Liver (tissue), 8 donors: ENCODE measurements at regions not wholly inside any gene's neighbourhood (a gene's known extent, or its start where the extent isn't known, plus 50 kb on each side); places are given as distances from the start of the nearest gene placed in this dataset.
"Not testable (repeated sequence)": the region's sequence is repeated elsewhere in the genome, so short reads cannot be mapped to it uniquely, and the experiment has no call there.

ENCODE experiments used
- DNase-seq: peaks from one replicate; pipeline ENCODE4 v3.0.0-alpha.2; 2017; ENCODE audit warnings: low spot score
- H3K27ac ChIP-seq, 2 donors: one replicate each; pipeline ENCODE4 v1.7.0; 2013; ENCODE audit warnings: inconsistent platforms in 2 of 2, low read length in 2 of 2, control low read depth in 1 of 2, low read depth in 1 of 2, mild to moderate bottlenecking in 1 of 2
- H3K27me3 ChIP-seq, 4 donors: one replicate each; pipeline versions ENCODE4 v1.6.1 to v1.7.0; 2013; ENCODE audit warnings: low read length in 3 of 4, inconsistent platforms in 1 of 4, mild to moderate bottlenecking in 1 of 4, moderate library complexity in 1 of 4; ENCODE audit not compliant: control insufficient read depth in 4 of 4, insufficient read depth in 4 of 4
- H3K36me3 ChIP-seq, 4 donors: one replicate each; pipeline versions ENCODE4 v1.6.1 to v1.7.0; 2013; ENCODE audit warnings: low read length in 3 of 4, mild to moderate bottlenecking in 3 of 4, low read depth in 1 of 4, moderate library complexity in 1 of 4; ENCODE audit not compliant: control insufficient read depth in 4 of 4, insufficient read depth in 3 of 4
- H3K4me1 ChIP-seq, 4 donors: one replicate each; pipeline versions ENCODE4 v1.6.1 to v1.7.0; 2013; ENCODE audit warnings: low read length in 3 of 4, mild to moderate bottlenecking in 3 of 4, moderate library complexity in 1 of 4; ENCODE audit not compliant: control insufficient read depth in 4 of 4, insufficient read depth in 4 of 4
- H3K4me3 ChIP-seq, 3 donors: one replicate each; pipeline versions ENCODE4 v1.6.1 to v1.7.0; 2013; ENCODE audit warnings: low read length in 3 of 3, control low read depth in 1 of 3, low read depth in 1 of 3, mild to moderate bottlenecking in 1 of 3
- H3K9ac ChIP-seq, 2 donors: one replicate each; pipeline ENCODE4 v1.7.0; 2013; ENCODE audit warnings: low read length in 2 of 2, mild to moderate bottlenecking in 2 of 2, moderate library complexity in 2 of 2, control low read depth in 1 of 2, low read depth in 1 of 2
- H3K9me3 ChIP-seq, 4 donors: one replicate each; pipeline versions ENCODE4 v1.6.1 to v1.7.0; 2013; ENCODE audit warnings: low read length in 3 of 4; ENCODE audit not compliant: control insufficient read depth in 4 of 4
- CTCF ChIP-seq: fragments of 150-350 bp; IDR thresholded peaks from 2 replicates; pipeline ENCODE4 v1.5.1; 2017; ENCODE audit warnings: improper control_type of control experiment, low read depth, low read length; ENCODE audit not compliant: missing input control
- EGR1 ChIP-seq, 2 donors: IDR thresholded peaks; 2 replicates each; pipeline ENCODE4 v1.6.1; 2016 to 2018; ENCODE audit warnings: antibody characterized with exemption in 2 of 2, low read depth in 2 of 2
- FOXA1 ChIP-seq: IDR thresholded peaks from 2 replicates; pipeline ENCODE4 v1.6.1; 2016; ENCODE audit warnings: antibody characterized with exemption
- GABPA ChIP-seq, 2 donors: IDR thresholded peaks in 1 of 2; conservative IDR thresholded peaks in 1 of 2; 2 replicates each; pipeline ENCODE4 v1.6.1; 2016; ENCODE audit warnings: antibody characterized with exemption in 2 of 2, mild to moderate bottlenecking in 1 of 2, moderate library complexity in 1 of 2
- HNF4A ChIP-seq, 2 donors: conservative IDR thresholded peaks; 2 replicates each; pipeline ENCODE4 v1.6.1; 2016; ENCODE audit warnings: antibody characterized with exemption in 2 of 2, mild to moderate bottlenecking in 2 of 2
- HNF4G ChIP-seq: IDR thresholded peaks from 2 replicates; pipeline ENCODE4 v1.6.1; 2016; ENCODE audit warnings: antibody characterized with exemption
- JUND ChIP-seq, 2 donors: IDR thresholded peaks; 2 replicates each; pipeline ENCODE4 v1.6.1; 2016; ENCODE audit warnings: antibody characterized with exemption in 2 of 2
- NR2F2 ChIP-seq: IDR thresholded peaks from 2 replicates; pipeline ENCODE4 v1.6.1; 2016; ENCODE audit warnings: antibody characterized with exemption
- RAD21 ChIP-seq, 2 donors: IDR thresholded peaks; 2 replicates each; pipeline ENCODE4 v1.6.1; 2016; ENCODE audit warnings: antibody characterized with exemption in 2 of 2, mild to moderate bottlenecking in 2 of 2
- RXRA ChIP-seq, 2 donors: IDR thresholded peaks; 2 replicates each; pipeline ENCODE4 v1.6.1; 2017 to 2018; ENCODE audit warnings: antibody characterized with exemption in 2 of 2, mild to moderate bottlenecking in 1 of 2
- SP1 ChIP-seq: IDR thresholded peaks from 2 replicates; pipeline ENCODE4 v1.6.1; 2018; ENCODE audit warnings: antibody characterized with exemption, mild to moderate bottlenecking
- TAF1 ChIP-seq: conservative IDR thresholded peaks from 2 replicates; pipeline ENCODE4 v1.6.1; 2016; ENCODE audit warnings: antibody characterized with exemption, mild to moderate bottlenecking
- YY1 ChIP-seq: IDR thresholded peaks from 2 replicates; pipeline ENCODE4 v1.6.1; 2016; ENCODE audit warnings: antibody characterized with exemption, mild to moderate bottlenecking
- WGBS: extraction: QIAGEN DNeasy Blood & Tissue Kit; methylation state at CpG from one replicate; pipeline ENCODE4 v1.1.7; 2013; 5-methylcytosine and 5-hydroxymethylcytosine counted together
- TF ChIP-seq, protein P1 (sequence below): IDR thresholded peaks from 2 replicates; pipeline ENCODE4 v1.6.1; 2016; ENCODE audit warnings: antibody characterized with exemption
- donor health status: healthy.
- donor health status: healthy.
- donor health status: healthy.
- donor health status: healthy.
- donor health status: healthy.

DNA sequence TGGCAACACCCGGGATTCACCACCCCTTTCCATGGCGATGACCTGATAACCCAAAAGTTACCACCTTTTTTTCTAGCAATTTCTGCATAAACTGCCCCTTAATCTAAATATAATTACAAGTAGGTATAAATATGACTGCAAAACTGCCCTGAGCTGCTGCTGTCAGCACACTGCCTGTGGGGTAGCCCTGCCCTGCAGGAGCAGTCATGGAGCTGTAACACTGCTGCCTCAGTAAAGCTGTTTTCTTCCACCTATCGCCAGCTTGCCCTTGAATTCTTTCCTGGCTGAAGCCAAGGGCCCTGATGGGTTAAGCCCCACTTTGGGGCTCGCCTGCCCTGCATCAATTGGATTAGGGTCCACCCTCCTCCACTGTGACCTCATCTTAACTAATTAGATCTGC is 368.8 kb downstream of the SFMBT2 start:
- H3K36me3 ChIP-seq, result no peaks in the 10 kb centered on the region
- TF ChIP-seq RAD21 (IDR thresholded peaks at IDR 0.05) (no peak), TAF1 (no peak), FOXA1 (no peak), GABPA (IDR thresholded peaks at IDR 0.05 in 1 of 2, conservative IDR thresholded peaks at IDR 0.05 in 1 of 2) (no peak), CTCF (no peak)
- H3K9ac ChIP-seq, result no peak overlapping the region
- no peaks in the 10 kb centered on the region for H3K4me1 ChIP-seq
- H3K4me3 ChIP-seq, result no peak overlapping the region
- H3K9me3 ChIP-seq, result no peaks in the 10 kb centered on the region
- 82% methylated on average over 4 of the region's 4 CpGs for WGBS
- no peak for DNase-seq
- H3K27me3 ChIP-seq, result no peaks in the 10 kb centered on the region
- no peak overlapping the region for H3K27ac ChIP-seq

- DNase-seq, result no peak
- Histone ChIP-seq H3K36me3 (no peaks in the 10 kb centered on the region), H3K27me3 (no peaks in the 10 kb centered on the region), H3K4me1 (no peaks in the 10 kb centered on the region), H3K9ac (no peak overlapping the region), H3K9me3 (no peaks in the 10 kb centered on the region), H3K4me3 (no peak overlapping the region), H3K27ac (no peak overlapping the region)
- no peak for TF ChIP-seq HNF4G
- no peak for TF ChIP-seq FOXA1
- no peak for TF ChIP-seq JUND (IDR thresholded peaks at IDR 0.05)
- no peak for TF ChIP-seq SP1
- TF ChIP-seq RXRA (IDR thresholded peaks at IDR 0.05), result no peak
- 87% methylated on average over 11 of the region's 11 CpGs for WGBS
Measured at GRCh38 chr10:7040681-7041080, 370.2 kb downstream of the SFMBT2 start.

- no peaks in the 10 kb centered on the region for H3K4me1 ChIP-seq
- H3K27ac ChIP-seq, result no peak overlapping the region
- H3K9ac ChIP-seq, result no peak overlapping the region
- no peaks in the 10 kb centered on the region for H3K36me3 ChIP-seq
- H3K27me3 ChIP-seq, result no peaks in the 10 kb centered on the region
- H3K4me3 ChIP-seq, result no peak overlapping the region
- no peak for DNase-seq
- TF ChIP-seq HNF4A (conservative IDR thresholded peaks at IDR 0.05), result no peak
- no peak for TF ChIP-seq YY1
- no peak for TF ChIP-seq NR2F2
- no peak for TF ChIP-seq HNF4G
- TF ChIP-seq RAD21 (IDR thresholded peaks at IDR 0.05), result no peak
- no peaks in the 10 kb centered on the region for H3K9me3 ChIP-seq
Measured at GRCh38 chr10:7039859-7040258, 371.0 kb downstream of the SFMBT2 start.

GRCh38 chr10:7038416-7038815 is 372.4 kb downstream of the SFMBT2 start:
- Histone ChIP-seq H3K27me3 (no peaks in the 10 kb centered on the region), H3K27ac (no peak overlapping the region), H3K4me1 (no peaks in the 10 kb centered on the region), H3K4me3 (no peak overlapping the region), H3K36me3 (no peaks in the 10 kb centered on the region), H3K9me3 (no peaks in the 10 kb centered on the region), H3K9ac (no peak overlapping the region)
- no peak for TF ChIP-seq CTCF
- no peak for TF ChIP-seq YY1
- TF ChIP-seq, protein P1, sequence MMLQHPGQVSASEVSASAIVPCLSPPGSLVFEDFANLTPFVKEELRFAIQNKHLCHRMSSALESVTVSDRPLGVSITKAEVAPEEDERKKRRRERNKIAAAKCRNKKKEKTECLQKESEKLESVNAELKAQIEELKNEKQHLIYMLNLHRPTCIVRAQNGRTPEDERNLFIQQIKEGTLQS, result no peak
- no peak for TF ChIP-seq SP1
- no peak for TF ChIP-seq GABPA (IDR thresholded peaks at IDR 0.05 in 1 of 2, conservative IDR thresholded peaks at IDR 0.05 in 1 of 2)
- no peak for TF ChIP-seq EGR1 (IDR thresholded peaks at IDR 0.05; ENCODE audit: low read depth in 2 of 2)
- TF ChIP-seq HNF4A (conservative IDR thresholded peaks at IDR 0.05), result no peak
- TF ChIP-seq RAD21 (IDR thresholded peaks at IDR 0.05), result no peak
- DNase-seq, result no peak
- 70% methylated on average over 1 of the region's 1 CpG for WGBS

DNA sequence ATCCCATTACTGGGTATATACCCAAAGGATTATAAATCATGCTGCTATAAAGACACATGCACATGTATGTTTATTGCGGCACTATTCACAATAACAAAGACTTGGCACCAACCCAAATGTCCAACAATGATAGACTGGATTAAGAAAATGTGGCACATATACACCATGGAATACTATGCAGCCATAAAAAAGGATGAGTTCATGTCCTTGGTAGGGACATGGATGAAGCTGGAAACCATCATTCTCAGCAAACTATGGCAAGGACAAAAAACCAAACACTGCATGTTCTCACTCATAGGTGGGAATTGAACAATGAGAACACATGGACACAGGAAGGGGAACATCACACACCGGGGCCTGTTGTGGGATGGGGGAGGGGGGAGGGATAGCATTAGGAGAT is 373.4 kb downstream of the SFMBT2 start:
- not testable (repeated sequence) for H3K9me3 ChIP-seq, H3K27me3 ChIP-seq, H3K27ac ChIP-seq, H3K9ac ChIP-seq, H3K36me3 ChIP-seq, DNase-seq, H3K4me1 ChIP-seq, H3K4me3 ChIP-seq
- 50% methylated on average over 2 of the region's 2 CpGs for WGBS
